GM12892 (cell line): ENCODE measurements at regions not wholly inside any gene's neighbourhood (a gene's known extent, or its start where the extent isn't known, plus 50 kb on each side); places are given as distances from the start of the nearest gene placed in this dataset.

Experiments used
- DNase-seq: peaks from one replicate; pipeline ENCODE4 v3.0.0; 2011; ENCODE audit not compliant: insufficient read length
- FAIRE-seq: peaks from 2 replicates; lab custom pipeline; 2011; peaks lifted over from hg19 to GRCh38; lab: Jason Lieb, UNC
- POLR2A ChIP-seq: IDR thresholded peaks from 2 replicates; pipeline ENCODE4 v1.6.1; 2011; ENCODE audit warnings: low read depth, low read length, control low read depth
- POLR2AphosphoS5 ChIP-seq: IDR thresholded peaks from 2 replicates; pipeline ENCODE4 v1.6.1; 2011; ENCODE audit warnings: low read depth, low read length, control low read depth
- TAF1 ChIP-seq: IDR thresholded peaks from 2 replicates; pipeline ENCODE4 v1.6.1; 2011; ENCODE audit warnings: low read depth, mild to moderate bottlenecking, control low read depth, low read length, borderline replicate concordance

GRCh38 chr2:83567551-83567950, 891.5 kb downstream of the SUCLG1 start:
- no peak for TF ChIP-seq TAF1
- TF ChIP-seq POLR2AphosphoS5: no peak
- no peak for TF ChIP-seq POLR2A
- no peak for DNase-seq
- FAIRE-seq: no peak

GRCh38 chr2:83565626-83566025, 893.5 kb downstream of the SUCLG1 start:
- FAIRE-seq (no peak), DNase-seq (no peak)
- TF ChIP-seq TAF1: no peak
- no peak for TF ChIP-seq POLR2AphosphoS5

GRCh38 chr2:83565181-83565580, 893.9 kb downstream of the SUCLG1 start:
- TF ChIP-seq POLR2A (no peak), POLR2AphosphoS5 (no peak), TAF1 (no peak)
- no peak for DNase-seq
- FAIRE-seq: no peak

GRCh38 chr2:83561592-83561991, 897.5 kb downstream of the SUCLG1 start:
- no peak for FAIRE-seq
- DNase-seq: no peak
- TF ChIP-seq TAF1 (no peak), POLR2A (no peak), POLR2AphosphoS5 (no peak)

DNA sequence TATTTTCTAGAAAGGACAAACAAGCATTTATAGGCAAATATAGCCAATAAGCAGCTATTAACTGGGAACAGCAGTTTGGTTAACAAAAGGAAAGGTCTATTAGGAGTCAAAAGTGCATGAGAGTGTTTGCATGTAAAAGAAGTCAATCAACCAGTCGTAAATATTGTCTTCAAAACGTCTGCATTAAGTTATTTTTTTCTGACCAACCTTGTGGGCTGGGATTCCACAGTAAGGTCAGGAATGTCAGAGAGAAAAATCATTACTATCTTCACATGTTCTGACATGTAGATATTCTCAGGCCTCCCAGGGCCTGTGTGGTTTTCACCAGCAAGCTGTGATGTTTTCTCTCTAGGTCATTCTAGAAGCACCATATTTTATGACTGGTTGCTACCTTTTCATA, 922.5 kb downstream of the SUCLG1 start:
- DNase-seq (no peak), FAIRE-seq (no peak)
- TF ChIP-seq POLR2AphosphoS5 (no peak), POLR2A (no peak), TAF1 (no peak)

- DNase-seq (no peak), FAIRE-seq (no peak)
- TF ChIP-seq TAF1 (no peak), POLR2AphosphoS5 (no peak), POLR2A (no peak)
These were observed 924.7 kb downstream of the SUCLG1 start for GRCh38 chr2:83534416-83534815.

DNA sequence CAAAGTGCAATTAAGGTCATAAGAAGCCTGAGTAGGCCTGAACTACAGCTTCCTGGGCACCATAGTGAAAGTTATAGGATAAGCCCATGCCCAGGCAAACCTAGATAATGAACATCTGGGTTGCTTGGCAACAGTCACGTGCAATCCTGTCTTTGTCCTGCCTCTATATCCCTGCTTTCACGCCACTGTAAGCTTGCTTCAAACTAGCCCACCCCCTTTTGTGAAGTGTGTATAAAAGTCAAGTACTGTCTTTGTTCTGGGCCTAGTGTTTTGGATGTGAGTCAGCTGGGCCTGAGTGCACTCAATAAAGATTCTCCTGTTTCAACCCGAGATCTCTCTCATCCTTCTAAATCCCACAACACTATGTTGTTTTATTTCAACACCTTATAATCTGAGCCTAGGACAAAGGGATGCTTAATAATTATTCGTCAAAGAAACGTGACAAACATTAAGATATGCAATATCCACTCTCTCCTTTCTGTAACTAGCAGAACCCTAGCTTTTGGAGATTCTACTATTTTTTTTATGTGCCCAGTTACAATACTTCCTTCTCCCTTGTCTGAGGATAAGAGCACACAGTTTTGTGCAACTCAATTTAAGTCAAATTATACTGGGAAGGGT, 927.8 kb downstream of the SUCLG1 start:
- DNase-seq (no peak), FAIRE-seq (no peak)
- TF ChIP-seq POLR2A: no peak

- FAIRE-seq (no peak), DNase-seq (no peak)
- no peak for TF ChIP-seq POLR2AphosphoS5
- no peak for TF ChIP-seq POLR2A
- TF ChIP-seq TAF1: no peak
These were observed 930.3 kb downstream of the SUCLG1 start for GRCh38 chr2:83528767-83529166.

DNA sequence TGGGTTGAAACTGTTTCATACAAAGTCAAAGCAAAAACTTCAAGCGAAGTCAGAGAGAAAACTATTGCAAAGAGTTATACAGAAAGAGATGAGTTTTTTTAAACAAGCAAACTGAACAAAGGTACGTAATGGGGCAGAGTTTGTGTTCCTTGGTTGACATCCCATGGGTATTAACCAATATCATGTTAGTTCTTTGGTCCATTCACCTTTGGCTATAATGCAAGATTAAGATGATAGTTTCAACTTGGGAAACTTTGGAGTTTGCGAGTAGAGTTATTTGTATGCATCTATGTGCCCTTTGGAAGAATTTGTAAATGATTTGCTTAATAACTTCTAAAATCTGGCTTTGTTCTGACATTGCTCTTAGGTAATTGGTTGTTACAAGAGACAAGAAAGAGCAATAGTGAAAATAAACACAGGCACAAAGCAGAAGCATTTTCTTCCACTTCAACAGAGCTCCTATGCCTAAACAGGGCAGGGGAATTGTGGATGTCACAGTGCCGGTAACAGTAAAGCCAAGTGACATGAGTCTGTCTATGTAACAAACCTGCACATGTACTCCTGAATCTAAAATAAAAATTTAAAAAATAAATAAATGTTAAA, 936.1 kb downstream of the SUCLG1 start:
- DNase-seq (no peak), FAIRE-seq (no peak)
- TF ChIP-seq POLR2A (no peak), TAF1 (no peak), POLR2AphosphoS5 (no peak)

DNA sequence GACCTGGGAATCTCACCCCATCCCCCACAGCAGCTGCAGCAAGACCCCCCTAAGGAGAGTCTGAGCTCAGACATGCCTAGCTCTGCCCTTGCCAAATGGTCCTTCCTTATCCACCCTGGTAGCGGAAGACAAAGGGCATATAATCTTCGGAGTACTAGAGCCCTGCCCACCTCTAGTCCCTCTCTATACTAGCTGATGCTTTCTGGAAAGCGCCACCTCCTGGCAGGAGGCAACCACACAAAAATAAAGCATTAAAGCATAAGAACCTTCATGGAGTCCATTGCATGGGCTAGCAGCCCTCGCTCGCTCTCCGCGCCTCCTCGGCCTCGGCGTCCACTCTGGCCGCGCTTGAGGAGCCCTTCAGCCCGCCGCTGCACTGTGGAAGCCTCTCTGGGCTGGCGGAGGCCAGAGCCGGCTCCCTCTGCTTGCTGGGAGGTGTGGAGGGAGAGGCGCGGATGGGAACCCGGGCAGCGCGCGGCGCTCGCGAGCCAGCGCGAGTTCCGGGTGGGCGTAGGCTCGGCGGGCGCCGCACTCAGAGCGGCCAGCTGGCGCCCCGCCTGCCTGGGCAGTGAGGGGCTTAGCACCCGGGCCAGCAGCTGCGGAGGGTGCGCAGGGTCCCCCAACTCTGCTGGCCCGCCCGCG, 941.2 kb downstream of the SUCLG1 start:
- no peak for FAIRE-seq
- TF ChIP-seq POLR2AphosphoS5 (no peak), POLR2A (no peak), TAF1 (no peak)
- DNase-seq: no peak

DNA sequence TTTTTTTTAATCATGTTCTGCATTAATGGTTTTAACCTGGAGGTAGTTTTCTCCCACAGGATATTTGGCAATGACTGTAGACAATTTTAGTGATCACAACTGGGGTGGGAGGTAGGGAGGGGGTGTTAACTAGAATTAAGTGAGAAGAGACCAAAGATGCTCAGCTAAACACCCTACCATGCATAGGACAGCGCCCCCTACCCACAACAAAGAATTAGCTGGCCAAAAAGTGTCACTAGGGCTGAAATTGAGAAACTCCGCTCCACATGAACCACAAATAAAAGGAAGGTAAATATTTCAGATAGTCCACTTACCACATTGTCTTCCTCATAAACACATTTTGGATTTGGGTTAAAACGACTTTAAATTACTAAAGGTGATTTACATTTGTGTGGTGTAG, 942.6 kb downstream of the SUCLG1 start:
- TF ChIP-seq POLR2AphosphoS5 (no peak), TAF1 (no peak), POLR2A (no peak)
- DNase-seq (no peak), FAIRE-seq (no peak)

- no peak for DNase-seq
- no peak for TF ChIP-seq POLR2AphosphoS5
- no peak for TF ChIP-seq POLR2A
- no peak for TF ChIP-seq TAF1
- FAIRE-seq: no peak
These were observed 971.6 kb downstream of the SUCLG1 start for GRCh38 chr2:83487451-83487850.

GRCh38 chr2:83481436-83481835, 977.6 kb downstream of the SUCLG1 start:
- no peak for FAIRE-seq
- no peak for DNase-seq
- no peak for TF ChIP-seq POLR2A
- TF ChIP-seq POLR2AphosphoS5: no peak
- TF ChIP-seq TAF1: no peak
